Endodermal cell (in vitro differentiated cells): ENCODE measurements at regions not wholly inside any gene's neighbourhood (a gene's known extent, or its start where the extent isn't known, plus 50 kb on each side); places are given as distances from the start of the nearest gene placed in this dataset.

Experiments
- DNase-seq: peaks from one replicate; pipeline ENCODE4 v3.0.0-alpha.2; 2017
- H3K27ac ChIP-seq: 2 replicates; pipeline ENCODE4 v1.5.1; 2013; ENCODE audit warnings: mild to moderate bottlenecking, low read depth, low read length, moderate library complexity
- H3K27me3 ChIP-seq: 2 replicates; pipeline ENCODE4 v1.6.1; 2013; ENCODE audit warnings: mild to moderate bottlenecking, low read length, moderate library complexity; ENCODE audit not compliant: insufficient read depth, control insufficient read depth, poor library complexity, severe bottlenecking
- H3K36me3 ChIP-seq: 2 replicates; pipeline ENCODE4 v1.7.0; 2013; ENCODE audit warnings: mild to moderate bottlenecking, low read length, moderate library complexity; ENCODE audit not compliant: control insufficient read depth, insufficient read depth
- H3K4me1 ChIP-seq: one replicate; pipeline ENCODE4 v1.7.0; 2013; ENCODE audit warnings: low read length; ENCODE audit not compliant: control insufficient read depth, insufficient read depth
- H3K4me3 ChIP-seq: 2 replicates; pipeline ENCODE4 v1.5.1; 2013; ENCODE audit warnings: mild to moderate bottlenecking, low read length, moderate library complexity
- H3K9ac ChIP-seq: 2 replicates; pipeline ENCODE4 v1.6.1; 2013; ENCODE audit warnings: mild to moderate bottlenecking, low read length, moderate library complexity; ENCODE audit not compliant: poor library complexity, severe bottlenecking; ENCODE audit errors: extremely low read depth
- H3K9me3 ChIP-seq: 2 replicates; pipeline ENCODE4 v1.6.1; 2013; ENCODE audit warnings: mild to moderate bottlenecking, low read length, moderate library complexity; ENCODE audit not compliant: control insufficient read depth
- H3K27ac Mint-ChIP-seq: 2 replicates; pipeline ENCODE4 v1.8.0; 2020; ENCODE audit warnings: mixed read lengths
- H3K27me3 Mint-ChIP-seq: 2 replicates; pipeline ENCODE4 v1.8.0; 2021; ENCODE audit warnings: mild to moderate bottlenecking, mixed read lengths; ENCODE audit not compliant: insufficient read depth
- H3K36me3 Mint-ChIP-seq: 2 replicates; pipeline ENCODE4 v1.8.0; 2020; ENCODE audit warnings: low read depth, mixed read lengths
- H3K4me1 Mint-ChIP-seq: 2 replicates; pipeline ENCODE4 v1.8.0; 2020; ENCODE audit warnings: mixed read lengths
- H3K4me3 Mint-ChIP-seq: 2 replicates; pipeline ENCODE4 v1.8.0; 2020; ENCODE audit warnings: mild to moderate bottlenecking, moderate library complexity, mixed read lengths
- H3K9me3 Mint-ChIP-seq: 2 replicates; pipeline ENCODE4 v1.8.0; 2020; ENCODE audit warnings: mild to moderate bottlenecking, mixed read lengths
- CTCF ChIP-seq: fragments of 200-600 bp; sonication (generic); conservative IDR thresholded peaks from 2 replicates; pipeline ENCODE4 v1.5.0; 2021; ENCODE audit warnings: antibody characterized with exemption, mild to moderate bottlenecking
- WGBS, 2 experiments: methylation state at CpG; one replicate each; pipeline versions ENCODE4 v1.1.5 to v1.1.7; 2013; ENCODE audit warnings: missing lambda C conversion rate in 2 of 2, mixed read lengths in 1 of 2; ENCODE audit not compliant: insufficient coverage in 1 of 2, insufficient read length in 1 of 2; 5-methylcytosine and 5-hydroxymethylcytosine counted together

DNA sequence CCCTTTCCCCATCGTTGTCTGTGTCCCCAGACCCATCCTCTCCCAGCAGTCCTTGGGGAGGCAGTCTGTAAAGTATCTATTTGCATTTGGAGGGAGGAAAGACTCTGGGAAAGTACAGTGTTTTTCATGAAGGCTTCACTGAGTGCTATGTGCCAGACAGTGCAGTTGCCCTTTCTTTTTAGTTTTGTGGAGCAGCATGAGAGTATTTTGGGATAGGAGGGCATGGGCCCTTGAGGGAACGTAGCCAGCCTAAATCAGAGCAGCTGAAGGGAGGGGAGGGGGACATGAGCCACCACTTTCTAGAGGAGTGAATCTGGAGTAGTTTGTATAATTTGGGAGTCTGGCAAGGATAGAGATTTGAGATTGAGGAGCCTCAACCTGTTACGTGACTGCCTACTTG is 404.0 kb upstream of the KAZN start:
- no peak overlapping the region for H3K4me3 Mint-ChIP-seq

DNA sequence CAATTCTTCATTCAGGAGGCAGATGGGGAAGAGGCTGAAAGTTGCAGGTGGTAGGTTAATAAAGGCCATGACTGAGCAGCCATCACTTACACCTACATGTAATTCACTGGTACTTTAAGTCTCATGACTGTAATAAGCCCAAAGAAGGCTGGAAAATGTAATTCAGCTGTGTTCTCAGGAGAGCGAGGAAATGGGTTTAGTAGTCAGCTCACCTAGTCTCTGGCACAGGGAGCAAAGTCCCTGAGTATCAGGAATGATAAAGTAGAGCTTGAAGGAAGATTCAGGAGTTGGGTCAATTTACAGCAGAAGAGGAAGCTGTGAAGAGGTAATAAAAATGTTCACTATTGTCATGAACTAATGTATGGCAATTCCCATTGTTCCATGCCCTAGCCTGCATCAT is 393.4 kb upstream of the KAZN start:
- no peaks in the 10 kb centered on the region for H3K4me1 Mint-ChIP-seq
- H3K36me3 Mint-ChIP-seq: no peaks in the 10 kb centered on the region
- H3K4me3 Mint-ChIP-seq: no peak overlapping the region
- peaks cover 17% of the 10 kb centered on the region for H3K27me3 ChIP-seq
- DNase-seq: no peak
- TF ChIP-seq CTCF: no peak
- H3K27me3 Mint-ChIP-seq: peaks cover 5% of the 10 kb centered on the region
- no peaks in the 10 kb centered on the region for H3K4me1 ChIP-seq
- H3K4me3 ChIP-seq: no peak overlapping the region
- H3K36me3 ChIP-seq: no peaks in the 10 kb centered on the region
- H3K9me3 ChIP-seq: peaks cover 5% of the 10 kb centered on the region
- 91 to 100% methylated on average over 1 of the region's 1 CpG for WGBS, 2 experiments
- peaks cover 4% of the 10 kb centered on the region for H3K9me3 Mint-ChIP-seq
- H3K27ac Mint-ChIP-seq: no peak overlapping the region
- H3K27ac ChIP-seq: no peak overlapping the region
- no peak overlapping the region for H3K9ac ChIP-seq

More for the DNA sequence above, 404.0 kb upstream of the KAZN start:
- 83 to 91% methylated on average over 2 to 3 of the region's 3 CpGs for WGBS, 2 experiments
- no peaks in the 10 kb centered on the region for H3K4me1 ChIP-seq
- no peaks in the 10 kb centered on the region for H3K36me3 Mint-ChIP-seq
- H3K4me1 Mint-ChIP-seq: no peaks in the 10 kb centered on the region
- H3K9me3 ChIP-seq: peaks cover 8% of the 10 kb centered on the region
- peaks cover 46% of the 10 kb centered on the region for H3K27me3 Mint-ChIP-seq
- H3K9me3 Mint-ChIP-seq: no peaks in the 10 kb centered on the region
- no peak for TF ChIP-seq CTCF
- H3K27ac Mint-ChIP-seq: no peak overlapping the region
- DNase-seq: no peak
- no peak overlapping the region for H3K27ac ChIP-seq
- H3K27me3 ChIP-seq: peaks cover 97% of the 10 kb centered on the region
- H3K9ac ChIP-seq: no peak overlapping the region
- no peak overlapping the region for H3K4me3 ChIP-seq
- no peaks in the 10 kb centered on the region for H3K36me3 ChIP-seq

DNA sequence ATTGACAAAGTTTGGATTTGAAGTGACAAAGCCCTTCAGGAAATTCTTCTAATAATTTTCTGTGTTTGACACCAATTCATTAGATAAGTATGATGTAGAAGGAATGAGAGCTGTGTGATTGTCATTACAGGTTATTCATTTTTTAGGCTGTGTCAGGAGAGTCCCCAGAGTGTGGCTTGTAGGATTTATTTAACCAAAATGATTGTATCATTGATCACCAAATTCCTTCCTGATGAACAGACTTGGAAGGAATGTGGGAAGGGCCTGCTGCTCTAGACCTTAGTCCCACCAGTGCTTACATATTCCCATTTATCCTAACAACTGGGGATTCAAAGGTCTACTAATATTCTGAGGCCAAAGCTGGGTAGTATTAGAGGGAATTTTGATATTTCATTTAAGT is 383.3 kb upstream of the KAZN start:
- no peak for DNase-seq
- Mint-ChIP-seq H3K27me3 (no peaks in the 10 kb centered on the region), H3K36me3 (no peaks in the 10 kb centered on the region), H3K9me3 (peaks cover 18% of the 10 kb centered on the region), H3K4me1 (no peaks in the 10 kb centered on the region), H3K4me3 (no peak overlapping the region), H3K27ac (no peak overlapping the region)
- no peaks in the 10 kb centered on the region for H3K36me3 ChIP-seq
- H3K4me3 ChIP-seq: no peak overlapping the region
- TF ChIP-seq CTCF: no peak
- no peak overlapping the region for H3K27ac ChIP-seq
- H3K27me3 ChIP-seq: no peaks in the 10 kb centered on the region
- no peaks in the 10 kb centered on the region for H3K4me1 ChIP-seq
- peaks cover 13% of the 10 kb centered on the region for H3K9me3 ChIP-seq
- no peak overlapping the region for H3K9ac ChIP-seq
